Inflammatory macrophage (primary cell): ENCODE measurements at regions not wholly inside any gene's neighbourhood (a gene's known extent, or its start where the extent isn't known, plus 50 kb on each side); places are given as distances from the start of the nearest gene placed in this dataset.

ENCODE experiments used
- DNase-seq, 2 donors: peaks; one replicate each; pipeline ENCODE4 v3.0.0-alpha.2; 2020 to 2022

GRCh38 chr22:47797342-47797945, 1035.0 kb downstream of the TBC1D22A start:
- DNase-seq: no peak

- no peak for DNase-seq
Observed at GRCh38 chr22:47796128-47796908, 1033.9 kb downstream of the TBC1D22A start.

- DNase-seq: no peak
Observed at GRCh38 chr22:47795477-47796127, 1033.2 kb downstream of the TBC1D22A start.

- no peak for DNase-seq
Observed at GRCh38 chr22:47794851-47795250, 1032.4 kb downstream of the TBC1D22A start.

DNA sequence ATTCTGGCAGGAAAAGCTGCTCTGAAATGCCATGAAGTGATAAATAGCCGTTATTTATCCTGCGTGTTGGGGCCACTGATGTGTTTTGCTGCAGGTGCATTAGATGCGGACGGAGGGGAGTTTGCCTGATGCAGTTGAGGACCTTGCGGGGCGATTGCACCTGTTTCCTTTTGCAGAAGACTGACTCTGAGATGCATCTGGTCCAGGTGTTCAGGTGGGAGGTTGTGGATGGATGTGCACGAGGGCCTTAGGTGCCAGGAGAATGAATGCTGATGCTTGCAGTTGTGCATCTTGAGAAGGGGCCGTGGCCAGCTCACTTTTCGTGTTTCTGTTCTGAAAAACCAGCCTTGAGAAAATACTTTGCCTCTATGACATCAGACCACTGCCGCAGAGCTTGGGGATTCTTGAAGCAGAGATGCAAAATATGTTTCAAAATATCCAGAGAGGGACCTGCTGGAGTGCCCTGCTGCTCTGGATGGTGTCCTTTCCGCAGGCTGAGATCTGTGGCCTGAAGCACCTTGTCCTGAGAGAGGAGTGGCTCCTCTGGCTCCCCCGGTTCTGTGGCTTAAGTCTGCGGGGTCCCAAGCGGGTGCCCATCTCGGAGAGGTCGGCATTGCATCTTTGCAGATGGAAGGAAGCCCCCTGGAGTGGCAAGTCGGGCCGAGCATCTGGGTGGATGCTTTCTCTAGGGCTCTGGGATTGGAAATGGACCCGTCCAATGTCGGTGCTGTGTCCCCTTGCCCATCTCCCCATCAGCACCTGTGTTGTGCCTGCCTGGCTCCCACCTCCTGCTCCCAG, 1031.1 kb downstream of the TBC1D22A start:
- DNase-seq: no peak

DNA sequence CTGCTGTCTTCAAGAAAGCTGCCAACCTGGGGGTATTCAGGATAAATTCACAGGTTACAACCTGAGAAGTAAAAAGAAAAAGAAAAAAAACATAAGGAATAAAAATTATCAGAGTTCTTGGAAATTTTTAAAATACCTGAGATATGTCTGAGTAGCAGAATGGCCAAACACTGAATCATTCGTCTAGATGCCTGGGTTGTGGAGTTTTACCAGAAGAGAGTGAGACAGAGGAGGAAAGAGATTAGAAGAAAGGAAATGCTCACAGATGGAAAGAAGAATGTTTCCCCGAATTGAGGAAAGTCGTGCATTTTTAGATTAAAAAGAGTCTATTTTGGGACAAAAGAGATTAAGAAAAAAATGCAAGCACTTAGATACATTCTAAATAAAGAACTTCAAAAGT, 1026.7 kb downstream of the TBC1D22A start:
- no peak for DNase-seq

DNA sequence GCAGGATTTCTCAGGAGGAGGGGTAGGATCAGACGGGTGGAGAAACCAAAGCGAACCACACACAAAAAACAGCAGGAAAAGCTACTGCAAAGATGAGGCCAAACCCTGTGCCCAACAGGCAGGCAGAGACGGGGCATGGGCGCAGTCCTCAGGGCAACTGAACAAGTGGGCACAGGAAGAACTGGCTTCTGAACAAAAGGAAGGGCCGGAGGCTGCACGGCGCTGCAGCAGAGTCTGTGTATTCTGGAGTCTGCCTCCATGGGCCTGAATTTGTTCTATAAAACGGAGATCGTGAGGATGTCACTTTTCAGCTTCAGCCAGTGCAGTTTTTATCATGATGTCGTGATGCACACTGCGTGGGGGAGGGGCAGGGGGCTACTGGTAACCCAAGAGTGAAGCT, 1026.0 kb downstream of the TBC1D22A start:
- no peak for DNase-seq

DNA sequence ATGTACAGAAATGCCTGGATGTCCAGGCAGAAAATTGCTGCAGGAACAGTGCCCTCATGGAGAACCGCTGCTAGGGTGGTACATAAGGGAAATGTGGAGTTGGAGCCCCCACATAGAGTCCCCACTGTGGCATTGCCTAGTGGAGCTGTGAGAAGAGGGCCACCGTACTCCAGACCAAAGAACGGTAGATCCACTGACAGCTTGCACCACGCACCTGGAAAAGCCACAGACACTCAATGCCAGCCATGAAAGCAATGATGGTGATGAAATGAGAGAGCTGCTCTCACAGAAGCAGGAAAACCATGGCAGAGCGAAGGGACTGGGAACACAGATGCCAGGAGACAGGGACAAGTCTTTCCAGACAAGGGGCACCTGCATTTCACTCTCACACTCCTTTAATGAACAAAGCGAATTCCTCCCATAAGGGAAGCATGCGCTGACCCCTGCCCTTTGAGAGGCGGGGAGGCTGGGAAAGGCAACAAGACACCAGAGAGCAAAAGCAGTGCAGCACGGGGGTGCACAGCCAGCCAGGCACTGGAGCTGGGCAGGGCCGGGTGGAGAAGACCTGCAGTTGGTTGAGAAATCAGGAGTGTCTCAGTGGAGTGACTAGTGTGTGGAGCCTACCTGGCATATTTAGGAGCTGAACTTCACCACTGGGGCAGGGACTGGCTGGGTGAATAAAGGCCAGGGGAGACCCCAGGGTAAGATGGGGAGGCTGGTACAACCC, 1025.2 kb downstream of the TBC1D22A start:
- DNase-seq: no peak

GRCh38 chr22:47786650-47787290, 1024.3 kb downstream of the TBC1D22A start:
- no peak for DNase-seq

DNA sequence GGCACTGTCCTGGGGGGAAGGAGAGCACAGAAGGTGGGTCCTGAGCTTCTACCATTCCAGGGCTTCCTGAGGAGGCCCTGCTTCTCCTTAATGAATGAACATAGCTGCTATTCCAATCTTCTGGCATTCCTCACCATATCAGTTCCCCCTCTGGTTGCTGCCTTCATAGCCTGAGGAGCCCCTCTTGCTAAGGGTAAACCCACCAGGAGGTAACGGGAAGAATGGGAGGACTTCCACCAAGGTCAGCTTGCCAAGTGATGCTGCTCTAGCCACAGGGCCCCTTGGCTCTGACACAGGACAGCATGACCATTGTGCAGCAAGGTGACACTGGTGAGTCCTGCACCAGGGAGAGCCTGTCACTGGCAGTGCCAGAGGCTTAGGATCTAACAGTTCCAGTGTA, 1022.5 kb downstream of the TBC1D22A start:
- no peak for DNase-seq

- no peak for DNase-seq
Observed at GRCh38 chr22:47784367-47784983, 1022.0 kb downstream of the TBC1D22A start.

DNA sequence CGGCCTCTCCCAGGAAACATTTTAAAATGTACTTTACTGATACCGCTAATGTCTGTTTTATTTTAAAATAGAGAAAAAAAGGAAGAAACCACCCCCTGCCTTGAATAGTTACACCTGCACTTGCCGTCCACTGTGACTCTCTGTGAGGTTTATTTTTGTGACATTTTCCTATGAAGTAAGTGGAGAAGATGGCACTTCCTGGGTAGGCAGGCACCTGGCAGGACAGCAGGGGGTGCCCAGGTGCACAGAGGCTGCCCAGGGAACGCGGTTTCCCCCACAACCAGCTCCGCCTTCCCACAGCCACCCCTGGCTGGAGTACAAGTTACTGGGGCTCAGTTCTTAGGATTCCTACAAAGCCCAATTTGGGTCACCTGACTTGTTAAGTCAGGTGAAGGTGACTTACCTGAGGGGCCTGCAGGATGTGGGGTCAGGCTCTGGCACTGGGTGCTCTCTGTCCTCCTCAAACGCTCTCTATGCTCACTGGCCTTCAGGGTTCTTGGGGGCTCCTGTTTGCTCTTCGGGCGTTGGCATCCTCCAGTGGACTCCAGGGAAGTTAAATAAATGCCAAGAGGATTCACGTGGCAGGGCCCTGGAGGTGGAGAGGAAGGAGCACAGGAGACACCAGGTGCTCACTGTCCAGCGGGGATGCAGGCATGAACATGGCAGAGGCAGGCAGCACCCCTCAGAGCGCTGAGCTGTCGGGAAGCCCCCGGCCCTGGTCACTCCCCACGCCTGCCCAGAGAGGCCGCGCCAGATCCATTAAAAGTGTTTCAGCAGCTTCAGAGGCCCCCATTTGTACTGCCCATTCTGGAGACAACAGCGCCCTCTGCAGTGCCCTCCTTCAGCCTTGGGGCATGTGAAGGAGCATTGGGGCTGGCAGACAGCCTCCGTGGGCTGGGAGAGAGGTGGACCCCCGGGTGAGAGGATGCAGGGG, 1021.2 kb downstream of the TBC1D22A start:
- no peak for DNase-seq

DNA sequence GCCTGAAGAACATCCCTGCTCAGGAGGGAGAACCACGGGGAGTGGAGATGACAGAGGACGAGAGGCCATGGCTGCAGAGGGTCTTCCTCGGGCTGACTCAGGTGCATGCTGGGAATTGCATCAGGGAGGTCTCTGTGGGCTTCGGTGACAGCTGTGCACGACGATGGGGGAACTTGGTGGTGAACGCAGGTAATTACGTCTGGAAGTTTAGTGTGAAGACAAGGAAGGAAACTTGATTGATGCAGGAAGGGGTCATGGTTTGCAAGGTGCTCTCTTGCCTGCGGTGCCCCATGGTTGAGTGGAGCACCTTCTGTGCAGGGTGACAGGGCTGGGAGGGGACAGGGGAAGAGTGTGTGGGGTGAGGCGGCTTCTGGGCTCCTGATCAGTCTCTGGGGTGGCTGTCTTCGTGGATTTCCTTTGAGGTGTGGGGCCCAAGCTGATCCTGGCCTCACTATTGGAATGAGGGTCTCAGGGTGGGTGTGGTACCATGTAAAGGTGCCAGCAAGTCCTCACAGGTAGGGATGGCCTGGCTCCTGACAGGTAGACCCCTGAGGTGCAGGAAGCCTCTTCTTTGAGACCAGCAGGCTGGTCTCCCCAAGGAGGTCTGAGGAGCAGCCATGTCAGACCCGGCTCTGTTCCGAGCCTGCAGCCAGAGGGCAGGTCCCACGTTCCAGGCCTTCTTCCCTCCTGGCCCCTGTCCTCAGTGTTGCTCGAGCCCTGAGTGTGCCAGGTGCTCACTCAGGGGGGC, 1020.1 kb downstream of the TBC1D22A start:
- DNase-seq: no peak

GRCh38 chr22:47781427-47782111, 1019.1 kb downstream of the TBC1D22A start:
- no peak for DNase-seq

- no peak for DNase-seq
Observed at GRCh38 chr22:47781024-47781423, 1018.6 kb downstream of the TBC1D22A start.

DNA sequence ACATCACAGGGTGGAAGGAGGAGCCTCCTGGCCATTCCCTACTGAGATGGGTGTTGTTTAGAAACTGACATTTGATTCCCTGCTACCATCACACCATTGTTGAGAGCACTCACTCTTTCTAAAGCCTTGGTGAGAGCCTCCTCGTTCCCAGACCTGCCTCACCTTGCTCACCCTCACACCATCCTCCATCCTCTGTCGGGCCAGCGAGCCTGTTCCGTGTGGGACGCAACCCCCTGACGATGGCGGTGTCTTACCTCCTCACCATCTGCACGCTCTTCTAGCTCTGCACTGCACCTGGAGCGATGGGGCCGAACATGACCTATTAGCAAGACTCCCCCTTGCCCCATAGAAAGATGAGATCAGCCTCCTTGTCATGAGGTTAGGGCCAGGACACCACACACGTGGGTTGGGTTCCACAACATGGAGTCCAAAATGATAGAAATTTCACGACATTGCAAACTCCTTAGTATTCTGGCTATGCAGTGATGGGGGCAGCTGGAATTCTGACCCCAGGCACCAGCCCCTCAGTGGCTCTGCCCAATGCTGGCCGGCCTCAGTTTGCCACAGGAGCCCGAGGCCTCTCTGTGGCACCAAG, 1017.9 kb downstream of the TBC1D22A start:
- no peak for DNase-seq

DNA sequence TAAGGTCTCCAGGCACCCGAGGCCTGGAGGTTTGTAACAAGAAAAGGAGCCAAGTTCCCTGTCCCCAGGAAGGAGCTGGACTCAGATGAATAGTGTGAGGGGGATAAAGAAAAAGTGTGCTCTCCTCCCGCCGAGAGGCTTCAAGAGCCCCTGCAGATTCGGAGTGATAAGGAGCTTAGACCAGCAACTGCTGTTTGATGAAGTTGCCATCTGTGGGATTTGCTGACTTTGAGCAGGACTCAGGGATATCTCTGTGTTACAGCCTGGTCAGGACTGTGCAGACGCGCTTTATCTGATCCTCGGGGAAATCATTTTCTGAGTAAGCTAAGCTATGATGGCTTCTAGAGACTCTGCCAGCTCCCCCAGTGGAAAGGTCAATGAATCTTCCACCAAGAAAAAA, 1017.0 kb downstream of the TBC1D22A start:
- no peak for DNase-seq

GRCh38 chr22:47778160-47778658, 1015.8 kb downstream of the TBC1D22A start:
- no peak for DNase-seq
